ENCODE measurements at regions not wholly inside any gene's neighbourhood (a gene's known extent, or its start where the extent isn't known, plus 50 kb on each side); places are given as distances from the start of the nearest gene placed in this dataset.

DNA sequence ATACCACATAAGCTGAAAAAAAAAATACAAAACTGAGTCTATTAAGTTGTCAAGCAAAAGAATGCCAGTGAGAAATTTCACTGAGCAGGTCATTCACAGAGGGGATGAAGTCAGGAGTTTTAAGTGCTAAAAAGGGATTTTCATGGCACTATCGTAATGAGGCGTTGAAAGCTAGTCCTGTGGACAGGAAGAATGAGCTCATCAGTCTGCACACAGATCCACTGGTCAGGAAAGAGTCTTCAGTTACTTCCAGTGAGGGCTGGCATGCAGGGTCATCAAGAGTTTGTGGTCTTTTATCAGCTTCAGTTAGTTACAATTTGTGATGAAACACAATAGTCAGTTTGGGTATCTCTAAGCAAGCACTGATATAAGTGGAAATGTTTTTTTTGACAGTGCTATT is 88.1 kb upstream of the WSCD2 start:
- TF ChIP-seq POLR2AphosphoS5 (IDR thresholded peaks at IDR 0.05; ENCODE audit: low read depth, low read length) (no peak), TAF1 (IDR thresholded peaks at IDR 0.05; ENCODE audit: borderline replicate concordance, low read depth, low read length) (no peak), POLR2A (IDR thresholded peaks at IDR 0.05; ENCODE audit: low read depth, low read length) (no peak)
